Keratinocyte (primary cell): ENCODE measurements at regions not wholly inside any gene's neighbourhood (a gene's known extent, or its start where the extent isn't known, plus 50 kb on each side); places are given as distances from the start of the nearest gene placed in this dataset.

ENCODE experiments used
- EZH2 ChIP-seq: IDR thresholded peaks from one replicate; pipeline ENCODE4 v1.6.1; 2012; ENCODE audit warnings: inconsistent platforms, mild to moderate bottlenecking, low read length, moderate library complexity
- TF ChIP-seq, protein P1 (sequence below), 3 experiments: IDR thresholded peaks in 1 of 3; conservative IDR thresholded peaks in 1 of 3; optimal IDR thresholded peaks in 1 of 3; 2 replicates in 2 of 3; 3 replicates in 1 of 3; pipeline versions ENCODE3 to v1.5.1; 2011; ENCODE audit warnings: low read length in 3 of 3, mild to moderate bottlenecking in 3 of 3, moderate library complexity in 2 of 3, control low read depth in 1 of 3, inconsistent platforms in 1 of 3; ENCODE audit not compliant: insufficient read depth in 2 of 3; ENCODE audit errors: extremely low read depth in 1 of 3

DNA sequence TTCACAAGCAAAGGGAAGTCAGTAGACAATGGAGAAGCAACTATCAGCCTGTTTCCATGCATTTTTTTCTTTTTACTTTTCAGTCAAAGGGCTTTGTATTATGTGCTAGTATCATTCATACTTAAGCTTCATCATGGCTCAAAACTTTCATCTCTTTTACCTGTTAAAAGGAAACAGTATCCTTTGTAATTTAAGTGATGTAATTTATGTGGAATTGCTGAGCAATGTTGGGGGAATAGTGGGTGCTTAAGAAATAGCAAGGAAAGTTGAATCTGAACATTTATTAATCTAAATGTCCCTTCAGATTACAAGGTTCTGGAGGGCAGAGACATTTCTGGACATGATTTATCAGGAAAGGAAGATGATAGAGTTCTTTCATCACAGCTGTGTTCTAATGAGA is 915.3 kb downstream of the VRK1 start:
- TF ChIP-seq, protein P1, sequence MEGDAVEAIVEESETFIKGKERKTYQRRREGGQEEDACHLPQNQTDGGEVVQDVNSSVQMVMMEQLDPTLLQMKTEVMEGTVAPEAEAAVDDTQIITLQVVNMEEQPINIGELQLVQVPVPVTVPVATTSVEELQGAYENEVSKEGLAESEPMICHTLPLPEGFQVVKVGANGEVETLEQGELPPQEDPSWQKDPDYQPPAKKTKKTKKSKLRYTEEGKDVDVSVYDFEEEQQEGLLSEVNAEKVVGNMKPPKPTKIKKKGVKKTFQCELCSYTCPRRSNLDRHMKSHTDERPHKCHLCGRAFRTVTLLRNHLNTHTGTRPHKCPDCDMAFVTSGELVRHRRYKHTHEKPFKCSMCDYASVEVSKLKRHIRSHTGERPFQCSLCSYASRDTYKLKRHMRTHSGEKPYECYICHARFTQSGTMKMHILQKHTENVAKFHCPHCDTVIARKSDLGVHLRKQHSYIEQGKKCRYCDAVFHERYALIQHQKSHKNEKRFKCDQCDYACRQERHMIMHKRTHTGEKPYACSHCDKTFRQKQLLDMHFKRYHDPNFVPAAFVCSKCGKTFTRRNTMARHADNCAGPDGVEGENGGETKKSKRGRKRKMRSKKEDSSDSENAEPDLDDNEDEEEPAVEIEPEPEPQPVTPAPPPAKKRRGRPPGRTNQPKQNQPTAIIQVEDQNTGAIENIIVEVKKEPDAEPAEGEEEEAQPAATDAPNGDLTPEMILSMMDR (optimal IDR thresholded peaks at IDR 0.05 in 1 of 3, IDR thresholded peaks at IDR 0.05 in 1 of 3, conservative IDR thresholded peaks at IDR 0.05 in 1 of 3; ENCODE audit: extremely low read depth in 1 of 3, insufficient read depth in 2 of 3, low read length in 3 of 3) = no peak
- TF ChIP-seq EZH2 = no peak
